ENCODE measurements at regions not wholly inside any gene's neighbourhood (a gene's known extent, or its start where the extent isn't known, plus 50 kb on each side); places are given as distances from the start of the nearest gene placed in this dataset.

- Histone ChIP-seq H3K23ac (ENCODE audit: insufficient read length) (no peak overlapping the region), H2BK120ac (replicated peaks; ENCODE audit: low read depth, low read length) (no peak overlapping the region), H4K20me1 (replicated peaks in 1 of 2; ENCODE audit: control insufficient read depth in 1 of 2, insufficient read depth in 2 of 2, low read length in 2 of 2) (no peaks in the 10 kb centered on the region), H3K27me3 (replicated peaks in 1 of 4; ENCODE audit: control insufficient read depth in 3 of 4, extremely low read depth in 1 of 4, insufficient read depth in 3 of 4, low read length in 3 of 4) (no peaks in the 10 kb centered on the region), H3K4ac (replicated peaks; ENCODE audit: insufficient read length, low read depth, low read length) (no peak overlapping the region), H3K23me2 (ENCODE audit: low read depth, low read length) (no peaks in the 10 kb centered on the region), H2BK5ac (ENCODE audit: low read depth, low read length) (no peak overlapping the region), H2BK15ac (ENCODE audit: low read length) (no peak overlapping the region), H3K9ac (replicated peaks in 1 of 4; ENCODE audit: extremely low read depth in 1 of 4, low read depth in 3 of 4, low read length in 3 of 4) (no peak overlapping the region), H4K5ac (ENCODE audit: insufficient read length, low read depth, low read length) (no peak overlapping the region), H3K56ac (replicated peaks; ENCODE audit: insufficient read length, low read depth, low read length) (no peak overlapping the region), H2AFZ (ENCODE audit: low read length) (no peak overlapping the region), H3K4me2 (ENCODE audit: insufficient read depth in 1 of 2, low read depth in 2 of 2, low read length in 2 of 2) (no peak overlapping the region), H3K4me1 (replicated peaks in 1 of 4; ENCODE audit: control insufficient read depth in 3 of 4, insufficient read depth in 4 of 4, low read length in 3 of 4) (no peaks in the 10 kb centered on the region), H3K9me3 (ENCODE audit: insufficient read depth in 2 of 2, low read depth in 1 of 2, low read length in 1 of 2) (no peaks in the 10 kb centered on the region), H3K27ac (ENCODE audit: low read depth, low read length) (no peak overlapping the region), H3K4me3 (ENCODE audit: extremely low read depth in 1 of 4, insufficient read depth in 2 of 4, low read depth in 3 of 4, low read length in 4 of 4) (no peak overlapping the region), H2BK12ac (ENCODE audit: low read depth, low read length) (no peak overlapping the region), H4K91ac (replicated peaks; ENCODE audit: insufficient read length, low read length) (no peak overlapping the region), H2BK20ac (ENCODE audit: low read length) (no peak overlapping the region), H3K18ac (ENCODE audit: extremely low read depth, low read length) (no peak overlapping the region), H3K36me3 (ENCODE audit: control insufficient read depth in 2 of 4, insufficient read depth in 4 of 4, low read length in 3 of 4) (no peaks in the 10 kb centered on the region), H2AK5ac (ENCODE audit: low read depth, low read length) (no peak overlapping the region), H3K14ac (ENCODE audit: insufficient read length) (no peak overlapping the region), H3K79me1 (ENCODE audit: low read depth, low read length) (no peaks in the 10 kb centered on the region), H3K79me2 (ENCODE audit: control insufficient read depth in 1 of 2, insufficient read depth in 2 of 2, low read length in 2 of 2) (no peaks in the 10 kb centered on the region), H4K8ac (ENCODE audit: extremely low read depth, insufficient read depth, low read length) (no peak overlapping the region)
- no peak for FAIRE-seq
- DNase-seq (ENCODE audit: low read depth in 1 of 2, low spot score in 2 of 2), result no peak
- ChIA-PET POLR2A (ENCODE audit: partially characterized antibody) (no interaction called here), CTCF (ENCODE audit: partially characterized antibody) (interaction anchor here (1.3 to 2.4 kb wide), 4 partner anchors 9 to 602 kb away, joined by 3 to 9 read pairs (median 5); no protein-coding TSS in a partner anchor)
- 97% methylated on average over 4 of the region's 4 CpGs; no CpG with 5 or more reads in 1 of the 2 experiments for WGBS, 2 experiments (ENCODE audit: extremely low coverage in 1 of 2, insufficient coverage in 1 of 2, insufficient read length in 1 of 2, insufficient replicate concordance in 2 of 2, low coverage in 1 of 2, low lambda C conversion rate in 2 of 2, missing lambda C conversion rate in 1 of 2)
- TF ChIP-seq EGR1 (IDR thresholded peaks at IDR 0.05; ENCODE audit: borderline replicate concordance, low read depth, low read length) (no peak), PHF8 (conservative IDR thresholded peaks at IDR 0.05; ENCODE audit: low read depth, low read length) (no peak), GTF2F1 (IDR thresholded peaks at IDR 0.05; ENCODE audit: borderline replicate concordance, low read depth, low read length) (no peak), CHD2 (IDR thresholded peaks at IDR 0.05; ENCODE audit: low read length) (no peak), EZH2 (IDR thresholded peaks at IDR 0.05; ENCODE audit: low read depth, low read length, severe bottlenecking) (no peak), TEAD4 (IDR thresholded peaks at IDR 0.05; ENCODE audit: low read depth, low read length) (no peak), SP2 (IDR thresholded peaks at IDR 0.05; ENCODE audit: low read length) (no peak)
Observed at GRCh38 chr15:46307746-46308145, 672.9 kb downstream of the SQOR start.

All from H1 (cell line).